Endothelial cell (in vitro differentiated cells): ENCODE measurements at regions not wholly inside any gene's neighbourhood (a gene's known extent, or its start where the extent isn't known, plus 50 kb on each side); places are given as distances from the start of the nearest gene placed in this dataset.

Experiments used
- DNase-seq: peaks from one replicate; pipeline ENCODE4 v3.0.0; 2021; ENCODE audit warnings: low spot score
- H3K27ac Mint-ChIP-seq: one replicate; pipeline ENCODE4 v1.8.0; 2021; ENCODE audit warnings: mixed read lengths, inconsistent platforms; ENCODE audit not compliant: unreplicated experiment
- H3K27me3 Mint-ChIP-seq: one replicate; pipeline ENCODE4 v1.8.0; 2021; ENCODE audit warnings: mild to moderate bottlenecking, moderate library complexity, mixed read lengths, inconsistent platforms; ENCODE audit not compliant: unreplicated experiment
- H3K36me3 Mint-ChIP-seq: one replicate; pipeline ENCODE4 v1.8.0; 2021; ENCODE audit warnings: mild to moderate bottlenecking, low read depth, mixed read lengths, inconsistent platforms; ENCODE audit not compliant: unreplicated experiment
- H3K4me1 Mint-ChIP-seq: one replicate; pipeline ENCODE4 v1.8.0; 2021; ENCODE audit warnings: mild to moderate bottlenecking, mixed read lengths, inconsistent platforms; ENCODE audit not compliant: unreplicated experiment
- H3K4me3 Mint-ChIP-seq: one replicate; pipeline ENCODE4 v1.8.0; 2021; ENCODE audit warnings: mild to moderate bottlenecking, mixed read lengths, inconsistent platforms; ENCODE audit not compliant: unreplicated experiment
- H3K9me3 Mint-ChIP-seq: one replicate; pipeline ENCODE4 v1.8.0; 2021; ENCODE audit warnings: mixed read lengths, inconsistent platforms; ENCODE audit not compliant: unreplicated experiment
- CTCF ChIP-seq: fragments of 200-600 bp; sonication (generic); IDR thresholded peaks from one replicate; pipeline ENCODE4 v1.5.0; 2021; ENCODE audit warnings: antibody characterized with exemption; ENCODE audit not compliant: unreplicated experiment

DNA sequence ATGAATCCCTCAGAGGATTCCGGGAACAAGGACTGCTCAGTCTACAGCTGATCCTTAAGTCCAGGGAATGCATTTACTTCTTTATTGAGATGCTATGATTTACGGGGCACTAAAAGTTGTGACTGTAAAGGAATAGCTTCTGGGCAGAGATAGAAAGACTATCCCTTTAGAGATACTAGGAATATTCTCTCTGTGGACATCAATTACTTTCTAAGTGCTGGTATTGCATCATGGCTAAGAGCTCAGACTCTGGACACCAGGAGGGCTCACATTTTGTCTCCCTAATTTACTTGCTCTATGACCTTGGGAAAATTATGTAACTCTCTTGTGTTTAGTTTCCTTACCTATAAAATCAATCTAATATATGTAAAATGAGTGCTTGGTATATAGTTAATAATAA is 131.4 kb downstream of the AKAIN1 start:
- DNase-seq: no peak
- H3K27me3 Mint-ChIP-seq: peaks cover 2% of the 10 kb centered on the region
- no peaks in the 10 kb centered on the region for H3K4me1 Mint-ChIP-seq
- no peaks in the 10 kb centered on the region for H3K36me3 Mint-ChIP-seq
- no peak for TF ChIP-seq CTCF
- no peak overlapping the region for H3K27ac Mint-ChIP-seq
- no peak overlapping the region for H3K4me3 Mint-ChIP-seq
- no peaks in the 10 kb centered on the region for H3K9me3 Mint-ChIP-seq

GRCh38 chr18:5064841-5065370 is 132.2 kb downstream of the AKAIN1 start:
- peaks cover 2% of the 10 kb centered on the region for H3K27me3 Mint-ChIP-seq
- H3K27ac Mint-ChIP-seq: no peak overlapping the region
- no peaks in the 10 kb centered on the region for H3K36me3 Mint-ChIP-seq
- no peaks in the 10 kb centered on the region for H3K9me3 Mint-ChIP-seq
- H3K4me1 Mint-ChIP-seq: no peaks in the 10 kb centered on the region
- no peak for TF ChIP-seq CTCF
- DNase-seq: no peak
- no peak overlapping the region for H3K4me3 Mint-ChIP-seq

DNA sequence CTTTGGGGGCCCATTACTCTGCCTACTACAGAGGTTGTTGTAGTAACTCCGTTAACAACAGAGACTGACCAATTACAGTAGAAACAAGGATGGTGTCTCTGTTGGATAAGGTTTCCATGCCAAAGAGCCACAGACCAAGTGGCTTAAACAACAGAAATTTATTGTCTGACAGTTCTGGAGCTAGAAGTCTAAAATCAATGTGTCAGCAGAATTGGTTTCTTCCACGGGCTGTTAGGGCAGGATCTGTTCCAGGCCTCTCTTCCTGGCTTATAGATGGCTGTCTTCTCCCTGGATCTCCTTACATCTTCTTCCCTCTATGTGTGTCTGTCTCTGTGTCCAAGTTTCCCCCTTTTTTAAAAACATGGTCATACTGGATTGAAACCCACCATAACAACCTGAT is 135.3 kb downstream of the AKAIN1 start:
- Mint-ChIP-seq H3K4me3 (no peak overlapping the region), H3K27me3 (peaks cover 2% of the 10 kb centered on the region), H3K36me3 (no peaks in the 10 kb centered on the region), H3K27ac (no peak overlapping the region), H3K4me1 (peaks cover 6% of the 10 kb centered on the region), H3K9me3 (no peaks in the 10 kb centered on the region)
- TF ChIP-seq CTCF: no peak
- DNase-seq: no peak

DNA sequence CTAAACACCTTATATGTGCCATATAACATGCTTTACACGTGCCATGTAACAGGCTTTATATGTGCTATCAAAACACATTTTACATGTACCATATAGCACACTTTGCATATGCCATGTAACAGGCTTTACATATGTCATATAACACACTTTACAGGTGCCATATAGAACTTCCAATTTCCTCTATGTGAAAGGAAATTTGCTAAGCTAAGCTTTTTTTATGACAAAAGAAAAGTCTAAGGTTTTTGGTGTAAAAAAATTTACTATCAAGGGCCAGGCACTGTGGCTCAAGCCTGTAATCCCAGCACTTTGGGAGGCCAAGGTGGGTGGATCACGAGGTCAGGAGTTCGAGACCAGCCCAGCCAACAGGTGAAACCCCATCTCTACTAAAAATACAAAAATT is 136.5 kb downstream of the AKAIN1 start:
- H3K4me1 Mint-ChIP-seq: peaks cover 6% of the 10 kb centered on the region
- H3K4me3 Mint-ChIP-seq: no peak overlapping the region
- H3K9me3 Mint-ChIP-seq: no peaks in the 10 kb centered on the region
- H3K27ac Mint-ChIP-seq: no peak overlapping the region
- no peaks in the 10 kb centered on the region for H3K36me3 Mint-ChIP-seq
- TF ChIP-seq CTCF: no peak
- no peak for DNase-seq
- peaks cover 3% of the 10 kb centered on the region for H3K27me3 Mint-ChIP-seq

- no peak overlapping the region for H3K4me3 Mint-ChIP-seq
- no peak for DNase-seq
- H3K9me3 Mint-ChIP-seq: no peaks in the 10 kb centered on the region
- peaks cover 3% of the 10 kb centered on the region for H3K27me3 Mint-ChIP-seq
- H3K27ac Mint-ChIP-seq: no peak overlapping the region
- H3K36me3 Mint-ChIP-seq: no peaks in the 10 kb centered on the region
- no peak for TF ChIP-seq CTCF
- H3K4me1 Mint-ChIP-seq: peaks cover 6% of the 10 kb centered on the region
These were observed 137.4 kb downstream of the AKAIN1 start for GRCh38 chr18:5059696-5060032.
